H9 (cell line): ENCODE measurements at regions not wholly inside any gene's neighbourhood (a gene's known extent, or its start where the extent isn't known, plus 50 kb on each side); places are given as distances from the start of the nearest gene placed in this dataset.
A peak's percentile ranks its signal among the peaks of the same experiment; 100 is the strongest.

Experiments
- DNase-seq: peaks from one replicate; pipeline ENCODE4 v3.0.0-alpha.2; 2017
- H2AFZ ChIP-seq: one replicate; pipeline ENCODE4 v1.6.1; 2013; ENCODE audit warnings: mild to moderate bottlenecking, low read length, control low read depth, moderate library complexity
- H2AK5ac ChIP-seq: 2 replicates; pipeline ENCODE4 v1.6.1; 2013; ENCODE audit warnings: low read length, control low read depth, mixed read lengths; ENCODE audit not compliant: insufficient read length
- H2BK120ac ChIP-seq: one replicate; pipeline ENCODE4 v1.6.1; 2013; ENCODE audit warnings: low read depth, mild to moderate bottlenecking, low read length, control low read depth, inconsistent platforms; ENCODE audit not compliant: poor library complexity, severe bottlenecking
- H2BK12ac ChIP-seq: 2 replicates; pipeline ENCODE4 v1.6.1; 2013; ENCODE audit warnings: low read length, control low read depth, mixed read lengths, low read depth; ENCODE audit not compliant: insufficient read length
- H2BK15ac ChIP-seq: 2 replicates; pipeline ENCODE4 v1.6.1; 2013; ENCODE audit warnings: low read depth, low read length, control low read depth
- H2BK20ac ChIP-seq: one replicate; pipeline ENCODE4 v1.6.1; 2013; ENCODE audit warnings: low read depth, mild to moderate bottlenecking, low read length, control low read depth, inconsistent platforms; ENCODE audit not compliant: poor library complexity, severe bottlenecking
- H2BK5ac ChIP-seq: 2 replicates; pipeline ENCODE4 v1.6.1; 2013; ENCODE audit warnings: low read length, control low read depth, mixed read lengths; ENCODE audit not compliant: insufficient read length
- H3K14ac ChIP-seq: 2 replicates; pipeline ENCODE4 v1.6.1; 2013; ENCODE audit warnings: low read length, control low read depth; ENCODE audit not compliant: insufficient read depth
- H3K18ac ChIP-seq: 2 replicates; pipeline ENCODE4 v1.6.1; 2013; ENCODE audit warnings: low read depth, mild to moderate bottlenecking, mixed read lengths, low read length, control low read depth; ENCODE audit not compliant: insufficient read length
- H3K23ac ChIP-seq: 2 replicates; pipeline ENCODE4 v1.6.1; 2013; ENCODE audit warnings: low read length, control low read depth, mixed read lengths, low read depth; ENCODE audit not compliant: insufficient read length
- H3K23me2 ChIP-seq: 2 replicates; pipeline ENCODE4 v1.6.1; 2013; ENCODE audit warnings: low read depth, mild to moderate bottlenecking, mixed read lengths, low read length, control low read depth; ENCODE audit not compliant: insufficient read length, poor library complexity, severe bottlenecking
- H3K27ac ChIP-seq: 2 replicates; pipeline ENCODE4 v1.5.1; 2013; ENCODE audit warnings: low read length, control low read depth, mixed read lengths, low read depth; ENCODE audit not compliant: insufficient read length
- H3K27me3 ChIP-seq: 2 replicates; pipeline ENCODE4 v1.6.1; 2013; ENCODE audit warnings: low read length, control low read depth, inconsistent platforms; ENCODE audit not compliant: insufficient read depth
- H3K4ac ChIP-seq: 2 replicates; pipeline ENCODE4 v1.6.1; 2013; ENCODE audit warnings: low read depth, mild to moderate bottlenecking, control low read depth, inconsistent platforms, low read length, moderate library complexity
- H3K4me1 ChIP-seq: 2 replicates; pipeline ENCODE4 v1.6.1; 2013; ENCODE audit warnings: low read length, control low read depth, inconsistent platforms; ENCODE audit not compliant: insufficient read depth
- H3K4me2 ChIP-seq: 2 replicates; pipeline ENCODE4 v1.6.1; 2013; ENCODE audit warnings: low read length, control low read depth, mixed read lengths; ENCODE audit not compliant: insufficient read length, insufficient read depth
- H3K56ac ChIP-seq: 2 replicates; pipeline ENCODE4 v1.6.1; 2013; ENCODE audit warnings: low read depth, mild to moderate bottlenecking, mixed read lengths, low read length, control low read depth; ENCODE audit not compliant: insufficient read length
- H3K79me1 ChIP-seq: 2 replicates; pipeline ENCODE4 v1.6.1; 2013; ENCODE audit warnings: low read depth, mild to moderate bottlenecking, moderate library complexity, low read length, control low read depth, inconsistent platforms; ENCODE audit not compliant: insufficient read depth, poor library complexity, severe bottlenecking
- H3K79me2 ChIP-seq: 2 replicates; pipeline ENCODE4 v1.6.1; 2013; ENCODE audit warnings: low read length, control low read depth, inconsistent platforms; ENCODE audit not compliant: insufficient read depth
- H3K9ac ChIP-seq: 2 replicates; pipeline ENCODE4 v1.6.1; 2013; ENCODE audit warnings: low read length, control low read depth, mixed read lengths; ENCODE audit not compliant: insufficient read length; ENCODE audit errors: extremely low read depth
- H3K9me3 ChIP-seq: one replicate; pipeline ENCODE4 v1.6.1; 2013; ENCODE audit warnings: low read depth, low read length, inconsistent platforms; ENCODE audit not compliant: control insufficient read depth
- H3T11ph ChIP-seq: one replicate; pipeline ENCODE4 v1.6.1; 2013; ENCODE audit warnings: mild to moderate bottlenecking, low read length, control low read depth, inconsistent platforms
- H4K20me1 ChIP-seq: one replicate; pipeline ENCODE4 v1.6.1; 2013; ENCODE audit not compliant: control insufficient read depth, insufficient read length, insufficient read depth
- H4K5ac ChIP-seq: 2 replicates; pipeline ENCODE4 v1.6.1; 2013; ENCODE audit warnings: low read depth, mild to moderate bottlenecking, mixed read lengths, low read length, control low read depth; ENCODE audit not compliant: insufficient read length
- H4K8ac ChIP-seq: replicated peaks from 2 replicates; pipeline ENCODE4 v1.6.1; 2013; ENCODE audit warnings: low read length, control low read depth, mixed read lengths, low read depth; ENCODE audit not compliant: insufficient read length
- H4K91ac ChIP-seq: 2 replicates; pipeline ENCODE4 v1.6.1; 2013; ENCODE audit warnings: low read depth, mild to moderate bottlenecking, moderate library complexity, mixed read lengths, low read length, control low read depth; ENCODE audit not compliant: insufficient read length
- H3K27ac Mint-ChIP-seq, 3 experiments: 2 replicates in 2 of 3; 3 replicates in 1 of 3; pipeline ENCODE4 v1.8.0; 2020 to 2021; ENCODE audit warnings: mixed read lengths in 3 of 3, mild to moderate bottlenecking in 1 of 3, moderate library complexity in 1 of 3
- H3K27me3 Mint-ChIP-seq: 2 replicates; pipeline ENCODE4 v1.8.0; 2021; ENCODE audit warnings: low read depth, mild to moderate bottlenecking, moderate library complexity, mixed read lengths
- H3K36me3 Mint-ChIP-seq, 3 experiments: 2 replicates in 2 of 3; 3 replicates in 1 of 3; pipeline ENCODE4 v1.8.0; 2020 to 2021; ENCODE audit warnings: low read depth in 3 of 3, mixed read lengths in 3 of 3; ENCODE audit not compliant: insufficient read depth in 1 of 3
- H3K4me1 Mint-ChIP-seq, 2 experiments: 2 replicates each; pipeline ENCODE4 v1.8.0; 2020; ENCODE audit warnings: mixed read lengths in 2 of 2
- H3K4me3 Mint-ChIP-seq, 2 experiments: 2 replicates in 1 of 2; 3 replicates in 1 of 2; pipeline ENCODE4 v1.8.0; 2020 to 2021; ENCODE audit warnings: mild to moderate bottlenecking in 2 of 2, mixed read lengths in 2 of 2, moderate library complexity in 1 of 2
- H3K9me3 Mint-ChIP-seq, 2 experiments: 2 replicates in 1 of 2; 3 replicates in 1 of 2; pipeline ENCODE4 v1.8.0; 2020; ENCODE audit warnings: mild to moderate bottlenecking in 2 of 2, mixed read lengths in 2 of 2, moderate library complexity in 1 of 2
- CTCF ChIP-seq: fragments of 200-600 bp; sonication (generic); conservative IDR thresholded peaks from 3 replicates; pipeline ENCODE4 v1.8.0; 2021; ENCODE audit warnings: antibody characterized with exemption, mild to moderate bottlenecking
- WGBS: extraction: QIAGEN DNeasy Blood & Tissue Kit; methylation state at CpG from one replicate; pipeline ENCODE4 v1.1.7; 2013; ENCODE audit warnings: missing lambda C conversion rate, low lambda C conversion rate, mixed read lengths; ENCODE audit not compliant: insufficient read length; ENCODE audit errors: extremely low coverage; 5-methylcytosine and 5-hydroxymethylcytosine counted together

- peaks cover 35% of the 10 kb centered on the region for H3K27me3 Mint-ChIP-seq
- Histone ChIP-seq H3K4ac (no peak overlapping the region), H2BK5ac (no peak overlapping the region), H3K14ac (no peak overlapping the region), H3K79me1 (no peaks in the 10 kb centered on the region), H4K20me1 (no peaks in the 10 kb centered on the region), H2AK5ac (no peak overlapping the region), H4K91ac (no peak overlapping the region), H3K79me2 (no peaks in the 10 kb centered on the region), H2AFZ (no peak overlapping the region), H3K27ac (no peak overlapping the region), H3K4me1 (no peaks in the 10 kb centered on the region), H4K8ac (no peak overlapping the region), H3K23me2 (no peaks in the 10 kb centered on the region), H3K27me3 (no peaks in the 10 kb centered on the region), H2BK12ac (no peak overlapping the region), H3K18ac (no peak overlapping the region), H3K56ac (no peak overlapping the region), H2BK15ac (no peak overlapping the region), H2BK120ac (no peak overlapping the region), H3K23ac (no peak overlapping the region), H3K9ac (no peak overlapping the region), H2BK20ac (no peak overlapping the region), H3K9me3 (peaks cover 5% of the 10 kb centered on the region), H3T11ph (no peak overlapping the region), H4K5ac (no peak overlapping the region), H3K4me2 (no peak overlapping the region)
- no CpG with 5 or more reads among the region's 1 CpG for WGBS
- peak; percentile 87 for DNase-seq
- no peak overlapping the region for H3K27ac Mint-ChIP-seq
- peaks cover 0 to 3% of the 10 kb centered on the region in 2 experiments; a peak in 1 of 4 replicates for H3K4me1 Mint-ChIP-seq
- peaks cover 13 to 26% of the 10 kb centered on the region in 2 experiments for H3K9me3 Mint-ChIP-seq
- TF ChIP-seq CTCF = peak; percentile 92
- H3K4me3 Mint-ChIP-seq = no peak overlapping the region
- H3K36me3 Mint-ChIP-seq = peaks cover 0 to 6% (median 4%) of the 10 kb centered on the region in 3 experiments; a peak in 4 of 7 replicates
Observed at GRCh38 chr7:127447326-127447945, 54.9 kb upstream of the ZNF800 start.
